Fibroblast of the aortic adventitia (primary cell): ENCODE measurements at regions not wholly inside any gene's neighbourhood (a gene's known extent, or its start where the extent isn't known, plus 50 kb on each side); places are given as distances from the start of the nearest gene placed in this dataset.
"Not testable (repeated sequence)": the region's sequence is repeated elsewhere in the genome, so short reads cannot be mapped to it uniquely, and the experiment has no call there.

Experiments used
- DNase-seq: peaks from one replicate; pipeline ENCODE4 v3.0.0-alpha.2; 2010; ENCODE audit warnings: low read depth
- H3K4me3 ChIP-seq: 2 replicates; pipeline ENCODE4 v1.5.1; 2011; ENCODE audit warnings: low read depth, mild to moderate bottlenecking, control low read depth, low read length, moderate library complexity
- CTCF ChIP-seq: IDR thresholded peaks from 2 replicates; pipeline ENCODE4 v1.5.1; 2011; ENCODE audit warnings: mild to moderate bottlenecking, low read length, control low read depth, inconsistent platforms; ENCODE audit not compliant: insufficient read depth

DNA sequence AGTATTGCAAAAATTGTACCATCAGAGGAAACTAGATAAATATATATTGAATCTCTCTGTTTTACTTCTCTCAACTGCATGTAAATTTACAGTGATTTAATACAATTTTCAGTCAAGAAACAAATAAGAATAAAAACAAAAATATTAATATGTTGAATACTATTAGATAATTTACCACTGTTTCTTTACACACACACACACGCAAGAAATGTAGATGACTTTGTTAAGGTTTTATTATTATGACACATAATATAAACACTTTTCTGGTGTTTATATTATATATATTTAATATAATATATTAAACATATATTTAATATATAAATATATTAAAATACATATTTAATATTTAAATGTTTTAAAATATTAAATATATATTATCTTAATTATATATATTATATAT lies 814.3 kb upstream of the CDH10 start:
- no peak for DNase-seq
- TF ChIP-seq CTCF: no peak
- H3K4me3 ChIP-seq: no peak overlapping the region

- TF ChIP-seq CTCF: no peak
- H3K4me3 ChIP-seq: no peak overlapping the region
- DNase-seq: no peak
Measured at GRCh38 chr5:25458628-25459027, 813.9 kb upstream of the CDH10 start.

DNA sequence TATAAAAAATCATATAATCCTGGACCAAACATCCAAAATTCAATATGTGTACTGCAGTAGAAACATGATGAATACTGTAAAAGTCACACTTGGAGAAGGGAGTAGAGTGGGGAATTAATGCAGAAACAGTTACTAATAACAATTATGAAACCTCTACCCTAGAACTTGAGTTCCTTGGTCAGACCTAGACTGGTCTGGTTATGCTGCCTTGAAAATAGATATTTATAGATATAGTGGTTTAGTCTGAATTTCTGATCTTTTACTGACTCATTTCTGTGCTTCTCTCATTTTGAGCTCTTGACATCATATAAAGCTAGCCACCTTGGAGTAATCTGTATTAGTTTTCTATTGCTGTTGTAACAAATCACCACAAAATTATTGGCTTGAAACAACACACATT lies 808.7 kb upstream of the CDH10 start:
- TF ChIP-seq CTCF: no peak
- no peak for DNase-seq
- no peak overlapping the region for H3K4me3 ChIP-seq

DNA sequence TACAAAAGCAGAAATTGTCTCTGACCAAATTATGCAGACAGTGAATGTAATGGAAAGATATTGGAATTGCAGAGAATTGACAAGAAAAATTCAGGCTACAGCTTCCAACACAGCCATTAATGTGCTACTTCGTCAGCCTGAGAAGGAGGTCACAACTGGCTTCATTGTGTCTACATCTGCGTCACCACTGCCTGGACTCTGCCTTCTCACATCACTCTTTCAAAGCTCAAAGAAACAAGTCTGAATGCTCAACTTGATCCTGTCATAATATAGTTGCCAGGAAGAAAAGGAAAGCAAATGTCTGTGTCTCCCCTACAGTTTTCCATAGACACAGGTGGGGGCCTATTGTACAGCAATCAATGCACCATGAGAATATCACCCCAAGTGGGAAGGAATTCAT lies 806.5 kb upstream of the CDH10 start:
- no peak for DNase-seq
- no peak overlapping the region for H3K4me3 ChIP-seq
- no peak for TF ChIP-seq CTCF

DNA sequence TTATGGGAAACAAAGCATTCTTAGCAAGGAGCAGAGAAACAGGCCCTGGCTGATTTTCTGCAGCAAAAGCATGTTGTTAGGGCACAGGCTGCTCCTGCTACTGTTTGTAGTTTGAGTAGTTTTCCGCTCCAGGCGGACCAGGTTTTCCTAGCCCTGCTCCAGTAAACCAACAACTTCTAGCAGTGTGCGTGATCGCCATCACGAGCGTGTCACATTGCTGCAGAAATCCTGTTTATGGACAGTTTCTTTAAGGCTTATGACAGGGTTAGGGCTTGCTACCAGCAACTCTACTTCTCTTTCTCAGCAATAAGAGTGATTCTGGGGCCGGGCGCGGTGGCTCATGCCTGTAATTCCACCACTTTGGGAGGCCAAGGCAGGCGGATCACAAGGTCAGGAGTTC lies 803.9 kb upstream of the CDH10 start:
- DNase-seq: no peak
- TF ChIP-seq CTCF: no peak
- no peak overlapping the region for H3K4me3 ChIP-seq

DNA sequence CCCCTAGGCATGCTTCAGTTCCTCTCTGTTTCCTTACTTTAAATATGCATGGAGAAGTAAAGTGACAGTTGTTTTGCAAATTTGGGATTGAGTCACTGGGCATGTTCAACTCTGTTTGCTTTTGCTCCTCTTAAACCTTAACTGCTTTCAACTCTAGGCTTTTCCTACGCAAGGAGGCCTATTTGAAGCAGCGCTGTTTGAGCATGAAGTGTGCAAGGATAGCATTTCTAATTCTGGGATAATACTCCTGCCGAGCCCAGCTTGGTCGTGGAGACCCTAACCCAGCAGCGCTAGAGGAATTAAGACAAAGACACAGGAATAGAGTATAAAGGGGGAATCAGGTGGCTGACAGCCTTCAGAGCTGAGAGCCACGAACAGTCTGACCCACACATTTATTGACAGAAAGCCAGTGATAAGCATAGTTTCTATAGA lies 803.4 kb upstream of the CDH10 start:
- TF ChIP-seq CTCF: no peak
- no peak overlapping the region for H3K4me3 ChIP-seq
- no peak for DNase-seq

DNA sequence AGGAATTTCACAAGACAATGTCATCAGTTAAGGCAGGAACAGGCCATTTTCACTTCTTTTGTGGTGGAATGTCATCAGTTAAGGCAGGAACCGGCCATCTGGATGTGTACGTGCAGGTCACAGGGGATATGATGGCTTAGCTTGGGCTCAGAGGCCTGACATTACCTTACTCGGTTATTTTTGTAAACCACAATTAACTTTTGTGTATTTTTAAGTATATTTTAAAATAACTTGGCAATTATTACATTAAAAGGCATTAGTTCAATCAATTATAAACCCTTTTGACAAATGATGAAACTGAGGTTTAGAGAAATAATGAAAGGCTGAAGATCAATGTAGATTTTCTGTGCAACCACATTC lies 801.3 kb upstream of the CDH10 start:
- not testable (repeated sequence) for DNase-seq, H3K4me3 ChIP-seq

- not testable (repeated sequence) for DNase-seq, H3K4me3 ChIP-seq
Measured at GRCh38 chr5:25445381-25446060, 800.7 kb upstream of the CDH10 start.
